ENCODE measurements at regions not wholly inside any gene's neighbourhood (a gene's known extent, or its start where the extent isn't known, plus 50 kb on each side); places are given as distances from the start of the nearest gene placed in this dataset.

GRCh38 chr6:105495515-105495914 lies 92.6 kb upstream of the PREP start:
- POLR2A ChIA-PET = no interaction called here
- Histone ChIP-seq H3F3A (replicated peaks; ENCODE audit: insufficient read depth) (peaks cover 5% of the 10 kb centered on the region), H3K4me3 (ENCODE audit: low read depth in 2 of 2, low read length in 1 of 2) (no peak overlapping the region), H3K27ac (ENCODE audit: low read depth in 2 of 2, low read length in 1 of 2) (no peak overlapping the region), H3K4me2 (no peak overlapping the region), H3K9me2 (no peaks in the 10 kb centered on the region), H3K27me3 (ENCODE audit: insufficient read depth) (no peaks in the 10 kb centered on the region), H3K9ac (no peak overlapping the region), H3K79me2 (ENCODE audit: insufficient read depth) (no peaks in the 10 kb centered on the region), H3K4me1 (ENCODE audit: control insufficient read depth in 1 of 2, insufficient read depth in 2 of 2, low read depth in 1 of 2, low read length in 1 of 2) (no peaks in the 10 kb centered on the region), H3K9me3 (no peaks in the 10 kb centered on the region), H3K36me3 (replicated peaks in 1 of 2; ENCODE audit: control insufficient read depth in 1 of 2, insufficient read depth in 2 of 2, low read length in 1 of 2) (no peaks in the 10 kb centered on the region), H2AFZ (ENCODE audit: low read depth) (no peak overlapping the region), H4K20me1 (ENCODE audit: insufficient read depth) (no peaks in the 10 kb centered on the region)
- TF ChIP-seq RAD21 (IDR thresholded peaks at IDR 0.05; ENCODE audit: low read length) = no peak
- TF ChIP-seq POLR2AphosphoS5 (IDR thresholded peaks at IDR 0.05; ENCODE audit: low read depth, low read length) = no peak
- no peak for TF ChIP-seq CTCF (IDR thresholded peaks at IDR 0.05)
- no peak for TF ChIP-seq RFX5 (IDR thresholded peaks at IDR 0.05; ENCODE audit: low read length)
- TF ChIP-seq MAX (IDR thresholded peaks at IDR 0.05; ENCODE audit: low read depth) = no peak
- no peak for TF ChIP-seq TAF1 (IDR thresholded peaks at IDR 0.05; ENCODE audit: borderline replicate concordance, low read depth, low read length)
- no peak for TF ChIP-seq RXRA (IDR thresholded peaks at IDR 0.05; ENCODE audit: borderline replicate concordance, low read depth)
- no peak for TF ChIP-seq USF2 (IDR thresholded peaks at IDR 0.05; ENCODE audit: borderline replicate concordance, low read depth, low read length)
- no peak for TF ChIP-seq SMC3 (IDR thresholded peaks at IDR 0.05; ENCODE audit: low read depth, low read length)
- no peak for TF ChIP-seq TCF12 (IDR thresholded peaks at IDR 0.05)
- TF ChIP-seq ZBTB33 (IDR thresholded peaks at IDR 0.05; ENCODE audit: borderline replicate concordance, low read depth) = no peak
- no peak for TF ChIP-seq REST (IDR thresholded peaks at IDR 0.05; ENCODE audit: low read depth, low read length)
- TF ChIP-seq NFIC (IDR thresholded peaks at IDR 0.05; ENCODE audit: borderline replicate concordance) = no peak
- TF ChIP-seq FOXM1 (IDR thresholded peaks at IDR 0.05; ENCODE audit: low read depth) = no peak
- TF ChIP-seq EP300 (IDR thresholded peaks at IDR 0.05; ENCODE audit: borderline replicate concordance in 1 of 2, low read depth in 1 of 2, low read length in 1 of 2) = no peak
- no peak for TF ChIP-seq EZH2phosphoT487 (IDR thresholded peaks at IDR 0.05; ENCODE audit: borderline replicate concordance, low read depth)
- CTCF ChIA-PET = interaction anchor here (1.0 to 5.2 kb wide), 2 partner anchors 9 to 10 kb away, joined by 3 to 31 read pairs; no protein-coding TSS in a partner anchor
- WGBS (ENCODE audit: low lambda C conversion rate) = 55% methylated on average over 6 of the region's 6 CpGs
- no peak for DNase-seq
